A549 (cell line): ENCODE measurements at regions not wholly inside any gene's neighbourhood (a gene's known extent, or its start where the extent isn't known, plus 50 kb on each side); places are given as distances from the start of the nearest gene placed in this dataset.

Experiments
- ATAC-seq, 2 experiments: fragments of 200-7000 bp in 1 of 2; fragments of >200 bp in 1 of 2; cut with Nextera tagmentation in 1 of 2; cut with Tn5 transposase in 1 of 2; 3 replicates each; pipeline versions ENCODE4 v1.8.0 to v1.9.1; 2018 to 2020; ENCODE audit warnings: mild to moderate bottlenecking in 1 of 2, moderate library complexity in 1 of 2
- CTCF ChIA-PET: fragments of 300-600 bp; sonication (Branson Sonifier 250); formaldehyde crosslinking; extraction: SDS; loops from one replicate; lab custom pipeline; 2021; ENCODE audit warnings: antibody characterized with exemption, inconsistent platforms; lab: Yijun Ruan, JAX
- POLR2A ChIA-PET: fragments of 350-600 bp; formaldehyde crosslinking; extraction: SDS; loops from one replicate; lab custom pipeline; 2021; ENCODE audit warnings: antibody characterized with exemption, inconsistent platforms; lab: Yijun Ruan, JAX
- DNase-seq, 2 experiments: peaks; one replicate each; pipeline versions ENCODE4 v3.0.0 to v3.0.0-alpha.2; 2011 to 2016; ENCODE audit warnings: low read depth in 1 of 2, low spot score in 1 of 2
- FAIRE-seq: peaks from 2 replicates; lab custom pipeline; 2011; peaks lifted over from hg19 to GRCh38; lab: Jason Lieb, UNC
- H3K27ac ChIP-seq, 2 experiments: fragments of >200 bp; sonication (Bioruptor Twin); formaldehyde crosslinking; 3 replicates each; pipeline ENCODE4 v1.5.1; 2016 to 2017
- H3K4me1 ChIP-seq: fragments of >200 bp; sonication (Bioruptor Twin); formaldehyde crosslinking; 3 replicates; pipeline ENCODE4 v1.6.1; 2016
- H3K4me2 ChIP-seq: fragments of >200 bp; sonication (Bioruptor Twin); formaldehyde crosslinking; 3 replicates; pipeline ENCODE4 v1.6.1; 2016
- H3K4me3 ChIP-seq: fragments of >200 bp; sonication (Bioruptor Twin); formaldehyde crosslinking; 3 replicates; pipeline ENCODE4 v1.5.1; 2016
- H3K9me3 ChIP-seq: fragments of >200 bp; sonication (Bioruptor Twin); formaldehyde crosslinking; 3 replicates; pipeline ENCODE4 v1.6.1; 2016
- BHLHE40 ChIP-seq: IDR thresholded peaks from 2 replicates; pipeline ENCODE4 v1.6.1; 2012; ENCODE audit warnings: low read depth, low read length, inconsistent platforms
- CBX2 ChIP-seq: fragments of 200-600 bp; sonication (generic); IDR thresholded peaks from 2 replicates; pipeline ENCODE4 v1.6.1; 2016; ENCODE audit warnings: low read depth, mild to moderate bottlenecking, borderline replicate concordance
- CBX8 ChIP-seq: fragments of 200-600 bp; sonication (generic); IDR thresholded peaks from 2 replicates; pipeline ENCODE4 v1.6.1; 2016
- CEBPB ChIP-seq, 2 experiments: fragments of >200 bp in 1 of 2; sonication (Bioruptor Twin) in 1 of 2; formaldehyde crosslinking in 1 of 2; IDR thresholded peaks; 2 replicates each; pipeline ENCODE4 v1.6.1; 2012 to 2016
- CHD4 ChIP-seq: fragments of 200-600 bp; sonication (generic); IDR thresholded peaks from 2 replicates; pipeline ENCODE4 v1.6.1; 2016; ENCODE audit warnings: antibody characterized with exemption, mild to moderate bottlenecking, borderline replicate concordance
- CTCF ChIP-seq: fragments of >200 bp; sonication (Bioruptor Twin); formaldehyde crosslinking; IDR thresholded peaks from 3 replicates; pipeline ENCODE4 v1.5.1; 2016
- E2F6 ChIP-seq: IDR thresholded peaks from 2 replicates; pipeline ENCODE4 v1.6.1; 2012; ENCODE audit warnings: low read depth, borderline replicate concordance
- EHF ChIP-seq: fragments of 250-450 bp; sonication (Bioruptor Pico); IDR thresholded peaks from 2 replicates; pipeline ENCODE4 v1.5.0; 2020; ENCODE audit warnings: mild to moderate bottlenecking
- EHMT2 ChIP-seq: fragments of 200-600 bp; sonication (generic); IDR thresholded peaks from 2 replicates; pipeline ENCODE4 v1.6.1; 2016; ENCODE audit warnings: antibody characterized with exemption, low read depth, mild to moderate bottlenecking, moderate library complexity
- ESRRA ChIP-seq: fragments of 150-350 bp; IDR thresholded peaks from 2 replicates; pipeline ENCODE4 v1.6.1; 2014; ENCODE audit warnings: mild to moderate bottlenecking, low read length, borderline replicate concordance
- FOSL2 ChIP-seq, 2 experiments: fragments of 450-650 bp in 1 of 2; fragments of >200 bp in 1 of 2; sonication (Bioruptor Twin) in 1 of 2; formaldehyde crosslinking; IDR thresholded peaks; 2 replicates each; pipeline versions ENCODE4 v1.5.0 to v1.6.1; 2016 to 2020; ENCODE audit warnings: mild to moderate bottlenecking in 1 of 2, moderate library complexity in 1 of 2
- GATA3 ChIP-seq: IDR thresholded peaks from 2 replicates; pipeline ENCODE4 v1.6.1; 2012; ENCODE audit warnings: borderline replicate concordance
- HEYL ChIP-seq: fragments of 250-450 bp; sonication (Bioruptor Pico); IDR thresholded peaks from 2 replicates; pipeline ENCODE4 v1.8.0; 2021; ENCODE audit warnings: mild to moderate bottlenecking, moderate library complexity
- HMGXB4 ChIP-seq: fragments of 250-450 bp; sonication (Bioruptor Pico); IDR thresholded peaks from 2 replicates; pipeline ENCODE4 v1.5.0; 2021; ENCODE audit warnings: mild to moderate bottlenecking, moderate library complexity, borderline replicate concordance
- HOXA7 ChIP-seq: fragments of 250-450 bp; sonication (Bioruptor Pico); IDR thresholded peaks from 2 replicates; pipeline ENCODE4 v1.5.0; 2020; ENCODE audit warnings: mild to moderate bottlenecking, moderate library complexity
- HOXB5 ChIP-seq: fragments of 250-450 bp; sonication (Bioruptor Pico); IDR thresholded peaks from 2 replicates; pipeline ENCODE4 v1.5.0; 2020; ENCODE audit warnings: mild to moderate bottlenecking, moderate library complexity
- KDM5A ChIP-seq: fragments of 200-600 bp; sonication (generic); IDR thresholded peaks from 2 replicates; pipeline ENCODE4 v1.6.1; 2016; ENCODE audit warnings: antibody characterized with exemption, mild to moderate bottlenecking
- MAZ ChIP-seq: fragments of 150-350 bp; IDR thresholded peaks from 2 replicates; pipeline ENCODE4 v1.6.1; 2014; ENCODE audit warnings: antibody characterized with exemption, low read depth, low read length, borderline replicate concordance
- PBX3 ChIP-seq: IDR thresholded peaks from 2 replicates; pipeline ENCODE4 v1.6.1; 2012
- PHF8 ChIP-seq: fragments of 200-600 bp; sonication (generic); IDR thresholded peaks from 2 replicates; pipeline ENCODE4 v1.6.1; 2016; ENCODE audit warnings: low read depth, mild to moderate bottlenecking, antibody characterized with exemption, moderate library complexity, borderline replicate concordance
- POLR2AphosphoS2 ChIP-seq: conservative IDR thresholded peaks from 2 replicates; pipeline ENCODE4 v1.6.1; 2012; ENCODE audit warnings: low read length, improper control_type of control experiment, inconsistent platforms
- RAD21 ChIP-seq, 2 experiments: fragments of >200 bp in 1 of 2; sonication (Bioruptor Twin) in 1 of 2; formaldehyde crosslinking in 1 of 2; IDR thresholded peaks in 1 of 2; conservative IDR thresholded peaks in 1 of 2; 2 replicates in 1 of 2; 3 replicates in 1 of 2; pipeline ENCODE4 v1.6.1; 2012 to 2018; ENCODE audit warnings: inconsistent platforms in 1 of 2
- RCOR1 ChIP-seq: fragments of 150-350 bp; IDR thresholded peaks from 2 replicates; pipeline ENCODE4 v1.6.1; 2014; ENCODE audit warnings: antibody characterized with exemption, low read length, low read depth
- RFX5 ChIP-seq: fragments of 450-650 bp; IDR thresholded peaks from 2 replicates; pipeline ENCODE4 v1.7.1; 2014; ENCODE audit warnings: antibody characterized with exemption, mild to moderate bottlenecking, moderate library complexity
- SREBF2 ChIP-seq: fragments of 450-650 bp; IDR thresholded peaks from 2 replicates; pipeline ENCODE4 v1.6.1; 2014; ENCODE audit warnings: mild to moderate bottlenecking, moderate library complexity
- TFCP2L1 ChIP-seq: fragments of 250-450 bp; sonication (Bioruptor Pico); IDR thresholded peaks from 2 replicates; pipeline ENCODE4 v1.5.0; 2021; ENCODE audit warnings: mild to moderate bottlenecking
- TP53 ChIP-seq: fragments of 250-450 bp; sonication (Bioruptor Pico); IDR thresholded peaks from 2 replicates; pipeline ENCODE4 v1.5.0; 2021; ENCODE audit warnings: mild to moderate bottlenecking, moderate library complexity
- ZC3H11A ChIP-seq: fragments of 450-650 bp; IDR thresholded peaks from 2 replicates; pipeline ENCODE4 v1.6.1; 2014; ENCODE audit warnings: antibody characterized with exemption, mild to moderate bottlenecking
- ZNF302 ChIP-seq: fragments of 250-450 bp; sonication (Bioruptor Pico); IDR thresholded peaks from 2 replicates; pipeline ENCODE4 v1.9.0; 2021; ENCODE audit warnings: inconsistent platforms, mild to moderate bottlenecking, moderate library complexity
- WGBS: methylation state at CpG from one replicate; pipeline ENCODE4 v1.1.6; 2017; ENCODE audit errors: missing lambda C conversion rate; 5-methylcytosine and 5-hydroxymethylcytosine counted together

- no peaks in the 10 kb centered on the region for H3K9me3 ChIP-seq
- 38% methylated on average over 7 of the region's 8 CpGs for WGBS
- ATAC-seq = no peak
- POLR2A ChIA-PET = no interaction called here
- no peak for FAIRE-seq
- no peak for DNase-seq
- TF ChIP-seq CBX8 (no peak), TFCP2L1 (CRISPR knock-in tag) (no peak), ZNF302 (no peak), ZC3H11A (no peak), HOXB5 (CRISPR knock-in tag) (no peak), FOSL2 (IDR thresholded peaks at IDR 0.05) (no peak), FOSL2 (CRISPR knock-in tag; IDR thresholded peaks at IDR 0.05) (no peak), HOXA7 (no peak), CEBPB (IDR thresholded peaks at IDR 0.05) (no peak), CHD4 (no peak), TP53 (no peak), RAD21 (conservative IDR thresholded peaks at IDR 0.05 in 1 of 2, IDR thresholded peaks at IDR 0.05 in 1 of 2) (no peak), PHF8 (no peak), EHF (CRISPR knock-in tag) (no peak), HEYL (CRISPR knock-in tag) (no peak)
- no peak overlapping the region for H3K4me2 ChIP-seq
- H3K27ac ChIP-seq = no peak overlapping the region
- H3K4me3 ChIP-seq = no peak overlapping the region
- CTCF ChIA-PET = interaction anchor here (0.8 kb wide), 1 partner anchor 177 kb away, joined by 3 read pairs; no protein-coding TSS in a partner anchor
- H3K4me1 ChIP-seq = no peaks in the 10 kb centered on the region
These were observed 102.4 kb upstream of the PJA2 start for GRCh38 chr5:109511980-109512734.

- Histone ChIP-seq H3K9me3 (no peaks in the 10 kb centered on the region), H3K4me2 (no peak overlapping the region), H3K27ac (no peak overlapping the region), H3K4me1 (no peaks in the 10 kb centered on the region), H3K4me3 (no peak overlapping the region)
- ChIA-PET POLR2A (no interaction called here), CTCF (no interaction called here)
- ATAC-seq = no peak
- TF ChIP-seq RCOR1 (no peak), BHLHE40 (no peak), CHD4 (no peak), HEYL (CRISPR knock-in tag) (no peak), SREBF2 (no peak), MAZ (no peak), HMGXB4 (CRISPR knock-in tag) (no peak), CBX2 (no peak), CTCF (no peak), RFX5 (no peak), GATA3 (no peak), KDM5A (no peak), ZC3H11A (no peak), ESRRA (no peak), PBX3 (no peak), E2F6 (no peak), POLR2AphosphoS2 (no peak), TFCP2L1 (CRISPR knock-in tag) (no peak), EHMT2 (no peak)
- WGBS = 5% methylated on average over 1 of the region's 1 CpG
- DNase-seq = no peak
- FAIRE-seq = no peak
These were observed 96.8 kb upstream of the PJA2 start for GRCh38 chr5:109506556-109506955.
